Stimulated activated CD4-positive, alpha-beta T cell treated with anti-CD3 and anti-CD28 coated beads, Interleukin-2, amount 100 ng/mL, for 48 hours (primary cell): ENCODE measurements at regions not wholly inside any gene's neighbourhood (a gene's known extent, or its start where the extent isn't known, plus 50 kb on each side); places are given as distances from the start of the nearest gene placed in this dataset.
"Not testable (repeated sequence)": the region's sequence is repeated elsewhere in the genome, so short reads cannot be mapped to it uniquely, and the experiment has no call there.

ENCODE experiments used
- DNase-seq, 2 donors: peaks; one replicate each; pipeline ENCODE4 v3.0.0-alpha.2; 2020

- no peak for DNase-seq
These were observed 451.6 kb downstream of the SOX11 start for GRCh38 chr2:6143812-6144211.

GRCh38 chr2:6147215-6147614 lies 455.0 kb downstream of the SOX11 start:
- DNase-seq, result not testable (repeated sequence)

GRCh38 chr2:6148882-6149281 lies 456.7 kb downstream of the SOX11 start:
- no peak for DNase-seq

GRCh38 chr2:6159606-6160005 lies 467.4 kb downstream of the SOX11 start:
- DNase-seq, result no peak

- DNase-seq, result no peak
These were observed 471.7 kb downstream of the SOX11 start for GRCh38 chr2:6163932-6164331.

GRCh38 chr2:6164986-6165747 lies 473.0 kb downstream of the SOX11 start:
- no peak for DNase-seq

- DNase-seq, result no peak
These were observed 475.5 kb downstream of the SOX11 start for GRCh38 chr2:6167592-6168138.

- no peak for DNase-seq
These were observed 476.3 kb downstream of the SOX11 start for GRCh38 chr2:6168485-6168884.

- no peak for DNase-seq
These were observed 479.1 kb downstream of the SOX11 start for GRCh38 chr2:6171294-6171693.

GRCh38 chr2:6177811-6178210 lies 485.6 kb downstream of the SOX11 start:
- DNase-seq, result no peak

GRCh38 chr2:6181525-6181924 lies 489.3 kb downstream of the SOX11 start:
- DNase-seq, result no peak

- no peak for DNase-seq
These were observed 489.7 kb downstream of the SOX11 start for GRCh38 chr2:6181926-6182325.

GRCh38 chr2:6183226-6183625 lies 491.0 kb downstream of the SOX11 start:
- no peak for DNase-seq

- no peak for DNase-seq
These were observed 492.5 kb downstream of the SOX11 start for GRCh38 chr2:6184532-6185292.

GRCh38 chr2:6186332-6187151 lies 494.4 kb downstream of the SOX11 start:
- DNase-seq, result no peak

GRCh38 chr2:6196449-6196848 lies 504.3 kb downstream of the SOX11 start:
- DNase-seq, result no peak

GRCh38 chr2:6198370-6198919 lies 506.3 kb downstream of the SOX11 start:
- DNase-seq, result not testable (repeated sequence)

- no peak for DNase-seq
These were observed 510.6 kb downstream of the SOX11 start for GRCh38 chr2:6202756-6203155.

GRCh38 chr2:6203291-6203959 lies 511.2 kb downstream of the SOX11 start:
- no peak for DNase-seq

- DNase-seq, result no peak
These were observed 514.7 kb downstream of the SOX11 start for GRCh38 chr2:6206882-6207281.

GRCh38 chr2:6211236-6211635 lies 519.1 kb downstream of the SOX11 start:
- no peak for DNase-seq

GRCh38 chr2:6212491-6212890 lies 520.3 kb downstream of the SOX11 start:
- DNase-seq, result no peak
